Upper lobe of left lung (tissue), 6 donors: ENCODE measurements at regions not wholly inside any gene's neighbourhood (a gene's known extent, or its start where the extent isn't known, plus 50 kb on each side); places are given as distances from the start of the nearest gene placed in this dataset.

Source experiments
- ATAC-seq, 2 donors: fragments of 200-7000 bp; cut with Tn5 transposase; one replicate each; pipeline ENCODE4 v1.9.1; 2022; ENCODE audit warnings: mild to moderate bottlenecking in 2 of 2, moderate library complexity in 2 of 2; ENCODE audit not compliant: low FRiP score in 2 of 2
- DNase-seq, 2 donors: peaks; one replicate each; pipeline ENCODE4 v3.0.0-alpha.2; 2019 to 2020
- H3K27ac ChIP-seq, 4 donors: fragments of 200-600 bp; sonication (generic); one replicate each; pipeline ENCODE4 v1.5.1; 2016 to 2019
- H3K27me3 ChIP-seq, 4 donors: fragments of 200-600 bp; sonication (generic); one replicate each; pipeline ENCODE4 v1.5.1; 2017 to 2019
- H3K36me3 ChIP-seq, 4 donors: fragments of 200-600 bp; sonication (generic); one replicate each; pipeline ENCODE4 v1.5.1; 2016 to 2019
- H3K4me1 ChIP-seq, 4 donors: fragments of 200-600 bp; sonication (generic); one replicate each; pipeline ENCODE4 v1.5.1; 2018 to 2019
- H3K4me3 ChIP-seq, 4 donors: fragments of 200-600 bp; sonication (generic); one replicate each; pipeline ENCODE4 v1.5.1; 2017 to 2019; ENCODE audit warnings: mild to moderate bottlenecking in 2 of 4, moderate library complexity in 1 of 4
- H3K9me3 ChIP-seq, 4 donors: fragments of 200-600 bp; sonication (generic); one replicate each; pipeline ENCODE4 v1.5.1; 2018 to 2019
- EP300 ChIP-seq, 4 donors: sonication (generic); formaldehyde crosslinking; IDR thresholded peaks; one replicate each; pipeline ENCODE4 v1.5.1; 2017; ENCODE audit warnings: antibody characterized with exemption in 4 of 4, control low read depth in 2 of 4
- POLR2A ChIP-seq, 4 donors: fragments of 450-650 bp; IDR thresholded peaks; one replicate each; pipeline ENCODE4 v1.5.1; 2016 to 2017; ENCODE audit warnings: antibody characterized with exemption in 4 of 4, mild to moderate bottlenecking in 2 of 4
- POLR2AphosphoS5 ChIP-seq, 2 donors: sonication (generic); formaldehyde crosslinking; IDR thresholded peaks; one replicate each; pipeline ENCODE4 v1.5.1; 2017; ENCODE audit warnings: antibody characterized with exemption in 2 of 2
- WGBS, 2 donors: methylation state at CpG; one replicate each; pipeline ENCODE4 v1.1.5; 2017 to 2018; 5-methylcytosine and 5-hydroxymethylcytosine counted together
- TF ChIP-seq, protein P1 (sequence below), 6 experiments: fragments of 450-650 bp in 4 of 6; fragments of 200-600 bp in 2 of 6; sonication (generic) in 2 of 6; IDR thresholded peaks; one replicate each; pipeline ENCODE4 v1.5.1; 2016 to 2019; ENCODE audit warnings: antibody characterized with exemption in 6 of 6
- donor health status: DM: no; HTN: no; CAD: no; lungs with moderate emphysema.
- donor health status: DM: no; HTN: yes; CAD: no; lungs with severe emphysema.

DNA sequence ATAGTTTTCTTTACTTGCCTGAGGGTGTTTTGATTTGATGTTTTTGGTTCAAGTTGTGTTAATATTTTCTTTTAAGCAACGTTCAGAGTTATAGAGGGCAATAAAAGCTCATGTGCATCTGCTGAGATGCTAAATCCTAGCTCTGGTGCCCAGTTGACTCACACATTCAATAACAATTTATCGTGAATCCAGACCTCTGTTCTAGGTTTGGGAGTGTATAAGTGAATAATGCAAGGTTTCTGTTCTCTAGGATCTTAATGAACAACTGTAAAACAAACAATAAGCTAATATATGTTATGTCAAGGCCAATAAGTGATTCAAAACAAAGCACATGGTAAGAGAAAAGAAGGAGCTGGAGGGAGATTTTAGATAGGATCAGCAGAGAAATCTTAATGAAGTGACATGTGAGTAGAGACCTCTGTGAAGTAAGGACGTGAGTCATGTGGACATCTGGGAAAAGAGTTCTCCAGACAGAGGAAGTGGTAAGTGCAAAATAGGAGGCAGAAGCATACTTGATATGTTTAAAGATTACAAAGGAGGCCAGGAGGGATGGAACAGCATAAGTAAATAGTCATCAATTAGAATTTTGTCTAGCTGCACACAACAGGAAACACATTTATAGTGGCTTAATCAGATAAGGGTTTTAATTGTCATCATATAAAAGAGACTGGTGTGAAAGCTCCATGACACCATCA is 278.5 kb upstream of the HTR2A start:
- Histone ChIP-seq H3K4me3 (no peak overlapping the region), H3K36me3 (no peaks in the 10 kb centered on the region), H3K27ac (no peak overlapping the region), H3K9me3 (no peaks in the 10 kb centered on the region), H3K27me3 (no peaks in the 10 kb centered on the region), H3K4me1 (no peaks in the 10 kb centered on the region)
- TF ChIP-seq POLR2AphosphoS5 (IDR thresholded peaks at IDR 0.05) (no peak), POLR2A (IDR thresholded peaks at IDR 0.05) (no peak), EP300 (IDR thresholded peaks at IDR 0.05) (no peak)
- TF ChIP-seq, protein P1, sequence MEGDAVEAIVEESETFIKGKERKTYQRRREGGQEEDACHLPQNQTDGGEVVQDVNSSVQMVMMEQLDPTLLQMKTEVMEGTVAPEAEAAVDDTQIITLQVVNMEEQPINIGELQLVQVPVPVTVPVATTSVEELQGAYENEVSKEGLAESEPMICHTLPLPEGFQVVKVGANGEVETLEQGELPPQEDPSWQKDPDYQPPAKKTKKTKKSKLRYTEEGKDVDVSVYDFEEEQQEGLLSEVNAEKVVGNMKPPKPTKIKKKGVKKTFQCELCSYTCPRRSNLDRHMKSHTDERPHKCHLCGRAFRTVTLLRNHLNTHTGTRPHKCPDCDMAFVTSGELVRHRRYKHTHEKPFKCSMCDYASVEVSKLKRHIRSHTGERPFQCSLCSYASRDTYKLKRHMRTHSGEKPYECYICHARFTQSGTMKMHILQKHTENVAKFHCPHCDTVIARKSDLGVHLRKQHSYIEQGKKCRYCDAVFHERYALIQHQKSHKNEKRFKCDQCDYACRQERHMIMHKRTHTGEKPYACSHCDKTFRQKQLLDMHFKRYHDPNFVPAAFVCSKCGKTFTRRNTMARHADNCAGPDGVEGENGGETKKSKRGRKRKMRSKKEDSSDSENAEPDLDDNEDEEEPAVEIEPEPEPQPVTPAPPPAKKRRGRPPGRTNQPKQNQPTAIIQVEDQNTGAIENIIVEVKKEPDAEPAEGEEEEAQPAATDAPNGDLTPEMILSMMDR (IDR thresholded peaks at IDR 0.05): no peak
- ATAC-seq: peak in 1 of 2 donors; percentile 56
- no peak for DNase-seq
- WGBS, 2 donors: 45 to 47% methylated on average over 3 of the region's 3 CpGs

DNA sequence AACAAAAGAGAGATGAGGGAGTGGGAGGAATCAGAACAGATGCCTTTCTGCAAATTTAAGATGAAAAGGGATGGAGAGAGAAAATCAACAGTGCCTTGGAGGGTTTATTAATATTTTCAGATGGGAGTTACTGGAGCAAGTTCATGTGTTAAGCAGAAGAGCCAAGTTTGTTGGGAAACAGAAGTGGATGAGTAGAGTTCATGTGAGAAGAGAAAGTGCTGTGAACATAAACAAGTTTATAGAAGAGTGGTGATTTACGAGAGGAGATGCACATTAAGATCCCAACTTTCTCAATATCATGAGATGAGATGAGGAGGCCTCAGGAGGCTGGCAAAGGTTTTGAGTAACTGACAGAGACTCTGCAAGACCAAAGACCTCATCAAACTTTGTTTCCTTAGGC is 274.1 kb upstream of the HTR2A start:
- H3K36me3 ChIP-seq: no peaks in the 10 kb centered on the region
- no peak overlapping the region for H3K4me3 ChIP-seq
- WGBS, 2 donors: 66 to 82% methylated on average over 1 of the region's 1 CpG
- no peak for DNase-seq
- no peak for ATAC-seq
- H3K27me3 ChIP-seq: no peaks in the 10 kb centered on the region
- H3K27ac ChIP-seq: no peak overlapping the region
- H3K9me3 ChIP-seq: no peaks in the 10 kb centered on the region
- H3K4me1 ChIP-seq: no peaks in the 10 kb centered on the region
- TF ChIP-seq POLR2AphosphoS5 (IDR thresholded peaks at IDR 0.05) (no peak), POLR2A (IDR thresholded peaks at IDR 0.05) (no peak), EP300 (IDR thresholded peaks at IDR 0.05) (no peak)

DNA sequence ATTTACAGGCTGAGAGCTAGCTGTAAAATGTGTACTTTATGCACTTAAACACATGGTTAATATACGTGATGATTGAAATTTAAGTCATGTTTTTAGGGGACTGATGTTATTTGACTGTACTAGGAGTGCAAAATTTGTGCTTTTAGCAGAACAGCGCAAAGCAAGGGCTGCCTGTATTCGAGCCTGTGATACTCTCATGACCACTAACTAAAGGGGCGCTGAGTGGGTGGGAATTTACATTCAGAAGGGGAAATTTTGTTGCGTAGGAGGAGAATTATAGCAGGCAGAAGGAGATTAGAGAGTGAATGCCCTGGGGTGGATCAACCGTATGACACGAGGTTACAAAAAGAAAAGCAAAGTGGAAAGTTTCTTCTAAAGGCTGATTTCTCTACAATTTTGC is 271.8 kb upstream of the HTR2A start:
- Histone ChIP-seq H3K27me3 (no peaks in the 10 kb centered on the region), H3K36me3 (no peaks in the 10 kb centered on the region), H3K27ac (no peak overlapping the region), H3K4me1 (no peaks in the 10 kb centered on the region), H3K9me3 (no peaks in the 10 kb centered on the region), H3K4me3 (no peak overlapping the region)
- TF ChIP-seq EP300 (IDR thresholded peaks at IDR 0.05) (no peak), POLR2A (IDR thresholded peaks at IDR 0.05) (no peak), POLR2AphosphoS5 (IDR thresholded peaks at IDR 0.05) (no peak)
- TF ChIP-seq, protein P1 (IDR thresholded peaks at IDR 0.05): no peak
- 72 to 83% methylated on average over 7 of the region's 7 CpGs for WGBS, 2 donors
- DNase-seq (no peak), ATAC-seq (no peak)

DNA sequence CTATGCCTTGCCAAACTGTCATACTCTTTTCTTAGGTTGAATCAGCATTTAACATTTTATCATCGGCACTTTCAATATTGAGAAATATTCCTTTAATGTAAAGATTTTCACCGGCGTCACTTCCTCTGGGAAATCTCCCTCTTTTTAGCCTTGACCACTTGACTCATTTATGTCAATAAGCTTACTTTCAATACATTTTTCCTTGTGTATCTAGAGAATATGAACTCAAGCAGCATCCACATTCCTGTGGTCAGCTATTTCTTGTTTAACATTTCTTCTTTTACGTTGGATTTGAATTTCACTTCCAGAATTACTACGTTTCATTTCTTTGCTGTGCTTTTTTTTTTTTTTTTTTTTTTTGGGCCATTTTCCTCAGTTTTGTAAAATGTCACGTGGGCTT is 271.2 kb upstream of the HTR2A start:
- H3K4me1 ChIP-seq: no peaks in the 10 kb centered on the region
- H3K27ac ChIP-seq: no peak overlapping the region
- no peaks in the 10 kb centered on the region for H3K9me3 ChIP-seq
- H3K36me3 ChIP-seq: no peaks in the 10 kb centered on the region
- TF ChIP-seq POLR2AphosphoS5 (IDR thresholded peaks at IDR 0.05): no peak
- TF ChIP-seq EP300 (IDR thresholded peaks at IDR 0.05): no peak
- TF ChIP-seq POLR2A (IDR thresholded peaks at IDR 0.05): no peak
- TF ChIP-seq, protein P1 (IDR thresholded peaks at IDR 0.05): no peak
- no peaks in the 10 kb centered on the region for H3K27me3 ChIP-seq
- ATAC-seq (no peak), DNase-seq (no peak)
- WGBS, 2 donors: 33 to 43% methylated on average over 6 of the region's 6 CpGs
- H3K4me3 ChIP-seq: no peak overlapping the region

DNA sequence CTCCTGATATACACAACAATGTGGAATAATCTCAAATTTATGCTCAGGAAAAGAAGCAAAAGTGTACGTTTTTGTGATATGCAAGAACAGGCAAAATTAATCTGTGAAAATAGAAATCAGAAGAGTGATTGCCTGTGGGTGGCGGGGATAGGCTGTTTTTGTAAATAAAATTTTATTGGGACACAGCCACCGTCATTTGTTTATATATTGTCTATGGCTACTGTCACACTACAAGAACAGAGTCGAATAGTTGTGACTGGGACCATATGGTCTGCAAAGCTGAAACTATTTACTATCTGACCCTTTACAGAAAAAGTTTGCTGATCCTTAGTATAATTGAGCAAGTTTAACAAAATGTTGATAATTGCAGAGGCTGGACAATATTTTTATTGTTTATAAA is 269.5 kb upstream of the HTR2A start:
- H3K4me1 ChIP-seq: no peaks in the 10 kb centered on the region
- WGBS, 2 donors: 56 to 62% methylated on average over 4 of the region's 4 CpGs
- no peak for ATAC-seq
- H3K27me3 ChIP-seq: no peaks in the 10 kb centered on the region
- no peak overlapping the region for H3K4me3 ChIP-seq
- no peak for TF ChIP-seq EP300 (IDR thresholded peaks at IDR 0.05)
- TF ChIP-seq POLR2AphosphoS5 (IDR thresholded peaks at IDR 0.05): no peak
- TF ChIP-seq, protein P1 (IDR thresholded peaks at IDR 0.05): no peak
- TF ChIP-seq POLR2A (IDR thresholded peaks at IDR 0.05): no peak
- H3K9me3 ChIP-seq: no peaks in the 10 kb centered on the region
- H3K36me3 ChIP-seq: no peaks in the 10 kb centered on the region
- no peak overlapping the region for H3K27ac ChIP-seq
- DNase-seq: no peak
